Fibroblast of the aortic adventitia (primary cell): ENCODE measurements at regions not wholly inside any gene's neighbourhood (a gene's known extent, or its start where the extent isn't known, plus 50 kb on each side); places are given as distances from the start of the nearest gene placed in this dataset.

Experiments
- DNase-seq: peaks from one replicate; pipeline ENCODE4 v3.0.0-alpha.2; 2010; ENCODE audit warnings: low read depth
- H3K4me3 ChIP-seq: 2 replicates; pipeline ENCODE4 v1.5.1; 2011; ENCODE audit warnings: low read depth, mild to moderate bottlenecking, control low read depth, low read length, moderate library complexity
- TF ChIP-seq, protein P1 (sequence below): IDR thresholded peaks from 2 replicates; pipeline ENCODE4 v1.5.1; 2011; ENCODE audit warnings: mild to moderate bottlenecking, low read length, control low read depth, inconsistent platforms; ENCODE audit not compliant: insufficient read depth

- TF ChIP-seq, protein P1, sequence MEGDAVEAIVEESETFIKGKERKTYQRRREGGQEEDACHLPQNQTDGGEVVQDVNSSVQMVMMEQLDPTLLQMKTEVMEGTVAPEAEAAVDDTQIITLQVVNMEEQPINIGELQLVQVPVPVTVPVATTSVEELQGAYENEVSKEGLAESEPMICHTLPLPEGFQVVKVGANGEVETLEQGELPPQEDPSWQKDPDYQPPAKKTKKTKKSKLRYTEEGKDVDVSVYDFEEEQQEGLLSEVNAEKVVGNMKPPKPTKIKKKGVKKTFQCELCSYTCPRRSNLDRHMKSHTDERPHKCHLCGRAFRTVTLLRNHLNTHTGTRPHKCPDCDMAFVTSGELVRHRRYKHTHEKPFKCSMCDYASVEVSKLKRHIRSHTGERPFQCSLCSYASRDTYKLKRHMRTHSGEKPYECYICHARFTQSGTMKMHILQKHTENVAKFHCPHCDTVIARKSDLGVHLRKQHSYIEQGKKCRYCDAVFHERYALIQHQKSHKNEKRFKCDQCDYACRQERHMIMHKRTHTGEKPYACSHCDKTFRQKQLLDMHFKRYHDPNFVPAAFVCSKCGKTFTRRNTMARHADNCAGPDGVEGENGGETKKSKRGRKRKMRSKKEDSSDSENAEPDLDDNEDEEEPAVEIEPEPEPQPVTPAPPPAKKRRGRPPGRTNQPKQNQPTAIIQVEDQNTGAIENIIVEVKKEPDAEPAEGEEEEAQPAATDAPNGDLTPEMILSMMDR: no peak
- no peak overlapping the region for H3K4me3 ChIP-seq
- no peak for DNase-seq
These were observed 205.0 kb downstream of the UXS1 start for GRCh38 chr2:105989070-105989469.

DNA sequence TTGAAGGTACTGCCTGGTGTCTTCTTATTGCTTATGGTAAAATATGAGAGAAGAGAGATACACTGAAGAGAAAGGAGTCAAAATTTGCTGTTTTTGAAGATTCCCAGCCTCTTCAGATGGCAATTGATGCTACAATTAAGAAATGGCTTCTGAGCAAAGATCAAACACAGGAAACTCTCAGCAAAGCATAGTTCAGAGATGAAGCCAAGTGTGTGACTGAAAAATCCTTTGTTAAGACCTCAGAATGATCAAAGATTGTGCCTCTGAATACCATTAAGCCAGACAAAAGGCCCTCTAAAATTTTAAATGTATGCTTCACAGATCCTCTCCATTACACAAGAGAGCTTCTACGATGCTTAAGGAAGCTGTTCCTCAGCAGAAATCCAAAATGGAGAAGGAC lies 216.3 kb downstream of the UXS1 start:
- DNase-seq: no peak
- TF ChIP-seq, protein P1: no peak
- H3K4me3 ChIP-seq: no peak overlapping the region

- TF ChIP-seq, protein P1: no peak
- peak; percentile 62 for DNase-seq
- H3K4me3 ChIP-seq: no peak overlapping the region
These were observed 216.9 kb downstream of the UXS1 start for GRCh38 chr2:105977212-105977611.

- H3K4me3 ChIP-seq: no peak overlapping the region
- TF ChIP-seq, protein P1: no peak
These were observed 219.3 kb downstream of the UXS1 start for GRCh38 chr2:105974812-105975211.

GRCh38 chr2:105972927-105973326 lies 221.2 kb downstream of the UXS1 start:
- no peak overlapping the region for H3K4me3 ChIP-seq
- TF ChIP-seq, protein P1: no peak
- DNase-seq: no peak

More at GRCh38 chr2:105974812-105975211, 219.3 kb downstream of the UXS1 start:
- DNase-seq: no peak

- no peak overlapping the region for H3K4me3 ChIP-seq
- TF ChIP-seq, protein P1: no peak
- no peak for DNase-seq
These were observed 221.9 kb downstream of the UXS1 start for GRCh38 chr2:105972246-105972645.

DNA sequence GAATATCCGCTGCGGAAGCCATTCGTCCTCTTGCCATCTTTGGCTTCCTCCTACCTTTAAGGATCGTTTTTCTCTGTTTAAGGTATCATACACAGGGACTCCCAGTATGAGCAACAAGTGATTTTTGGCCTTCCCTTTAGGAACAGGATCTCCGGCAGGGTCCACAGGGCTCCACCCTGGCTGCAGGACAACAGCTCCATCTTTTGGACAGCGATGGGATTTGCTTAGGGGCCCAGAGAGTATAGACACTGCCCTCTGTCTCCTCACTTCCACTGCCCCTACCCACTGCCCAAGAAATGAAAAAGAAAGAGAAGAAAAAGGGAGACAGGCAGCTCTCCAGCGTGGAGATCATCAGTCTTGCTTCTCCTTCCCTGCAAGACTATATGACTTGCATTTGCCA lies 224.5 kb downstream of the UXS1 start:
- no peak overlapping the region for H3K4me3 ChIP-seq
- DNase-seq: no peak
- TF ChIP-seq, protein P1: peak; percentile 24
